Stimulated activated CD8-positive, alpha-beta memory T cell treated with anti-CD3 and anti-CD28 coated beads, Interleukin-4, amount 100 ng/mL, for 1 hour (primary cell): ENCODE measurements at regions not wholly inside any gene's neighbourhood (a gene's known extent, or its start where the extent isn't known, plus 50 kb on each side); places are given as distances from the start of the nearest gene placed in this dataset.

Source experiments
- DNase-seq, 2 donors: peaks; one replicate each; pipeline ENCODE4 v3.0.0-alpha.2; 2020; ENCODE audit warnings: low read depth in 2 of 2, low spot score in 1 of 2

GRCh38 chr3:193870376-193871219, 265.4 kb upstream of the HES1 start:
- no peak for DNase-seq

GRCh38 chr3:193871220-193871485, 264.8 kb upstream of the HES1 start:
- no peak for DNase-seq

GRCh38 chr3:193872265-193872753, 263.6 kb upstream of the HES1 start:
- DNase-seq = no peak

GRCh38 chr3:193873426-193874201, 262.3 kb upstream of the HES1 start:
- DNase-seq = no peak

- no peak for DNase-seq
These were observed 261.4 kb upstream of the HES1 start for GRCh38 chr3:193874512-193874911.

- DNase-seq = no peak
These were observed 260.9 kb upstream of the HES1 start for GRCh38 chr3:193874997-193875593.

GRCh38 chr3:193875601-193876321, 260.2 kb upstream of the HES1 start:
- DNase-seq = no peak

GRCh38 chr3:193879099-193879863, 256.7 kb upstream of the HES1 start:
- no peak for DNase-seq

- no peak for DNase-seq
These were observed 256.1 kb upstream of the HES1 start for GRCh38 chr3:193879864-193880242.

GRCh38 chr3:193882091-193882490, 253.9 kb upstream of the HES1 start:
- no peak for DNase-seq

GRCh38 chr3:193883551-193883950, 252.4 kb upstream of the HES1 start:
- DNase-seq = no peak

- no peak for DNase-seq
These were observed 251.9 kb upstream of the HES1 start for GRCh38 chr3:193884027-193884426.

- no peak for DNase-seq
These were observed 251.3 kb upstream of the HES1 start for GRCh38 chr3:193884652-193885051.

GRCh38 chr3:193885832-193886231, 250.1 kb upstream of the HES1 start:
- no peak for DNase-seq

- no peak for DNase-seq
These were observed 245.7 kb upstream of the HES1 start for GRCh38 chr3:193890016-193890897.

GRCh38 chr3:193894121-193894863, 241.7 kb upstream of the HES1 start:
- no peak for DNase-seq

GRCh38 chr3:193895409-193895808, 240.5 kb upstream of the HES1 start:
- no peak for DNase-seq

- DNase-seq = no peak
These were observed 239.5 kb upstream of the HES1 start for GRCh38 chr3:193896419-193896818.

- DNase-seq = no peak
These were observed 238.7 kb upstream of the HES1 start for GRCh38 chr3:193897288-193897687.
